ENCODE measurements at regions not wholly inside any gene's neighbourhood (a gene's known extent, or its start where the extent isn't known, plus 50 kb on each side); places are given as distances from the start of the nearest gene placed in this dataset.
"Not testable (repeated sequence)": the region's sequence is repeated elsewhere in the genome, so short reads cannot be mapped to it uniquely, and the experiment has no call there.

DNA sequence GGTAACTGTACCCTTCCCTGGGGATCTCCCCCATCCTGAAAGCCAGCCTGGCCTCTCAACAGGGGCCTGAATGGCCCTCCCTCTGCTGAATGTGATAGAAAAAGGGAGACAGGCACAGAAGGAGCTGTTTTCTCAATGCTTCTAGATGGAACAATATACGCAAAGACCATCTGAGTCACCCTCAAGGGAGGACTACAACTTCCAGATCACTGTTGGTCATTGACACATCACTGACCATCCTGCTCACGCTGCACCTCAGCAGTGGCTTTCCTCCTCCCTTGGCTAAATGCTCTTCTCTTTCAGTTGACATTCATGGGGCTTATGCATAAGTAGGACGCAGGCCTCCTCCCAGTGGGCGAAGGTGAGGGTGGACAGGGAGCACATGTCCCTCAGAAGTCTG is 112.2 kb upstream of the SHB start:
- no peak for DNase-seq

DNA sequence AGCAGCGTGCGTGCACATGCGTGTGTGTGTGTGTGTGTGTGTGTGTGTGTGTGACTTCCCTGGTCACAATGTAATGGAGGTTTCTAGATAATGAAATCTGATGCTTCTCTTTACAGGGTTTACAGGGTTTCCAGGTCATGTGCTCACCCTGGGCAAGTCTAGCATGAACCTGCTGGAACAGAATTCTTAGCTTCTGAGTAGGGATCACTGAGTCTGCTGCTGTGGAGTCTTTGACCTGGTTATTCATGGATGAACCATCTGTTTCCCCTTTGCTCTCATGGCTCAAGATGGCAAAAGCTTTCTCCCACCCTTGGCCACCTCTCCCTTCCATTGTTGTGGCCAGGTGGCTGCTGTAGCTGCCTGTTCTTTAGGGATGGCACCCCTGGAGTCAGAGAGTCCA is 111.6 kb upstream of the SHB start:
- no peak for DNase-seq

GRCh38 chr9:38179965-38180364 is 110.9 kb upstream of the SHB start:
- no peak for DNase-seq

DNA sequence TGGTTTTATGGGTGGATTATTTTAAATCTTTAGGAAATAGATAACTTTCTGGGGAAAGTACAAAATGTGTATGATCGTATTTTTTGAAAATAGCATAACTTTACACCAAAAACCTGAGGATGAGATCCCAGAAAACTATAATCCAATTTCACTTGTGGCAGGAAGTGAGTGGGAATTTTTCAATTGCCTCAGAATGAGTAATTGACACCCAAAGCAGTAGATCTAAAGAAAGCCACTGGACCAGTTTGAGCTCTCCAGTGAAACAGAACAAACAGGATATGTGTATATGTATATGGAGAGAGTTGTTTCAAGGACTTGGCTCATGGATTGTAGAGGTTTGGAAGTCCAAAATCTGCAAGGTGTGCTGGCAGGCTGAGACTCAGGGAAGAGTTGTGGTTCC is 109.2 kb upstream of the SHB start:
- DNase-seq, result no peak

GRCh38 chr9:38177680-38178079 is 108.7 kb upstream of the SHB start:
- DNase-seq, result no peak

GRCh38 chr9:38176251-38176650 is 107.2 kb upstream of the SHB start:
- DNase-seq, result no peak

GRCh38 chr9:38175423-38175822 is 106.4 kb upstream of the SHB start:
- DNase-seq, result no peak

GRCh38 chr9:38172586-38172985 is 103.6 kb upstream of the SHB start:
- DNase-seq, result no peak

DNA sequence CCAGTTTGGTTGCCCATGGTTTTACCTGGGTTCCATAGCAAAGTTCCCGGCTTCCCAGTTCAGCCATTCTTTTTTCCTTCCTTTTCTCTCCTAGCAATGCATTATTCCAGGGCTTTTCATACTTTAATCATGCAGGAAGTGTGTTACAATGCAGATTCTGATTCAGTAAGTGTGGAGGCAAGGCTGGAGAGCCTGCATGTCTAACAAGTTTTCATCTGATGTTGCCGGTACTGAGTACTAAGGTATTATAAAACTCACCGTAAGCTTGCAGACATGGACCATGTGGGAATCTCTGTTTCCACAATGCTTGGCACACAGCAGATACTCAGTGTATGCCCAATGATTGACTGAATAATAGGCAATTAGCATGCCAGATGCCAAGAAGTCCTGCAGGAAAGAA is 102.9 kb upstream of the SHB start:
- no peak for DNase-seq

GRCh38 chr9:38171538-38171884 is 102.5 kb upstream of the SHB start:
- no peak for DNase-seq

GRCh38 chr9:38170763-38171537 is 101.9 kb upstream of the SHB start:
- not testable (repeated sequence) for DNase-seq

DNA sequence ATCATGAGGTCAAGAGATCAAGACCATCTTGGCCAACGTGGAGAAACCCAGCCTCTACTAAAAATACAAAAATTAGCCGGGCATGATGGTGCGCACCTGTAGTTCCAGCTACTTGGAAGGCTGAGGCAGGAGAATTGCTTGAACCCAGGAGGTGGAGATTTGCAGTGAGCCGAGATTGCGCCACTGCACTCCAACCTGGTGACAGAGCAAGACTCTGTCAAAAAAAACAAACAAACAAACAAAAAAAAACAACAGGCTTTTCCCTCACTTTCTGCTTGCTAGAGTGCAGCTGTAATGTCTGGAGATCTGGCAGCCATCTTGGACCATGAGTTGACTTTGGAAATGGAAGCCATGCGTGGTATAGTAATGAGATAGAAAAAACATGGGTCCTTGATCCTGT is 101.1 kb upstream of the SHB start:
- not testable (repeated sequence) for DNase-seq

GRCh38 chr9:38166501-38166900 is 97.5 kb upstream of the SHB start:
- DNase-seq, result no peak

- no peak for DNase-seq
These were observed 95.7 kb upstream of the SHB start for GRCh38 chr9:38164659-38165221.

DNA sequence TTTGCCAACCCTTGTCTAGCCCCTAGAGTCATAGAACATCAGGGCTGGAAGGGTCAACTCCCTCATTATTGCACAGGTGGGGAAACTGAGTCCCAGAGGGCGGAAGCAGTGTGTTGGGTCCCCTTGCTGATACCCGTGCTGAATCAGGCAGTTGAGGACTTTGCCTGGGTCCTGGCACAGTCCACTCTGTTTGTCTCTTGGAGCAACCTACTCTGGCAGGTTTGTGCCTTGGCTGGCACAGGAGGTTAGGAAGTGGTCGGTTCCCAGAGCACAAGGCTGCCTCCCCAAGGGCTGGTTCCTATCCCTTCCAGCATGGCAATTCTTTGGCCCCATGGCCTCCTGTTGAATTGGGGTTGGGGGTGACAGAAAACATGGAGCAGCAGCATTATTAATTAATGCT is 94.5 kb upstream of the SHB start:
- DNase-seq, result no peak

DNA sequence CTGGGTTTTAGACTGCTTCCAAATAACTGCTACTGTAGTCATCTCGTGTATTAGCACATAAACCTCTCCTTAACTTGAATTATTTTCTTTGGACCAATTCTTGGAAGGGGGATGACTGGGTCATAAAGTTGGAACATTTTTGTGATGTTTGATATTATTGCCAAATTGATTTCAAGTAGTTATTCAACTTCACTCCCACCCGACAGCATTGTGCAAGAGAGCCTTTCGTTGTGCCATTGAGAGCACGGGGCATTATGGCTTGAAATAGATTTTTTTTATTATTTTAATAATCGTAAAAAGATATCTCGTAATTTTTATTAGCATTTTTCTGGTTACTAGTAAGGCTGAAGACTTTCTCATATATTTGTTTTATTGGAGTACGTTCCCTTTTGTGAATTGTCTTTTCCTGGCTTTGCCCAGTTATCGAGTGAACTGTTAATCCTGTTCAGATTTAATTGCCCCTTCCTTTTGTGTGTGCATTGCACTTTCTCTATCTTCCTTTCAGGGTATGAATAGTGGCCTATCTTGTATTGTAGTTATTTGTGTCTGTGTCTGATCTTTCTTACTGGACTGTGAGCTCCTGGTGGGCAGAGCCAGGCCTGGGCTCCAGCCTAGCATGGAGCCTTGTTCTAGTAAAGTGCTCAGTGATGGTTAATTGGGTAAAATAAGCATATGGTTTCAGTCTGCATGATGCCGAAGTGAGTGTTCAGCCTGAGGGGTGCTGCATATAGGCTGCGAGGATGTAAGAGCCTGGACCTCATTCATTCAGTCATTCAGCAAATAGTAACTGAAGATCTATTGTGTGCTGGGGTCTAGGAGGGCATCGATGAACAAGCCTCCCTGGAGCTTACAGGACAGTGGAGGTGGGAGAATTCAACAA is 93.5 kb upstream of the SHB start:
- no peak for DNase-seq

DNA sequence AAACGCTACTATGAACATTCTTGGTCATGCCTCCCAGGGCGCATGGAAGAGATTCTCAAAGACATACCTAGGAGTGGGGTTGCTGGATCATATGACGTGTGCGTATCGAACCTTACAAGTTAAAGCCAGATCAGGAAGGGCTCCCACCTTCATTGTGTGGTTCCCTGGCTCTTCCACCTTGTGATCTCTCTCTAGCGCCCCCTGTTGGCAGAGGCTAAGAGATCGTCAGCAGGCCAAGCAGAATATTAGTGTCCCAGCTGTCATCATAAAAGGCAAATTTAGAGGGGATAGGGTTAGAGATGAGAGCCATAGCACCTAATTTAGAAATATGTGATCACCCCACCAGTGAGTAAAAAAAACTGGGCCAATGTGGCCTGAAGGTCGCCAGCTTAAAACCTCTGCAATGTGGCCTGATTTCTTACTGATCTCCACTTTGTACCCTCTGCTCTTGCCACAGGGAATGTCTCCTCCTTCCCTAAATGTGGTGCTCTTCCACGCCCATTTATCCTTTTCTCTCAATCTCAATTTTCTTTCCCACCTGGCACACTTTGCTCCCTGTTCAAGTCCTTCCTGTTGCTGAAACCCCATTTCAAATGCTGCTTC is 91.7 kb upstream of the SHB start:
- peak; percentile 61 for DNase-seq

DNA sequence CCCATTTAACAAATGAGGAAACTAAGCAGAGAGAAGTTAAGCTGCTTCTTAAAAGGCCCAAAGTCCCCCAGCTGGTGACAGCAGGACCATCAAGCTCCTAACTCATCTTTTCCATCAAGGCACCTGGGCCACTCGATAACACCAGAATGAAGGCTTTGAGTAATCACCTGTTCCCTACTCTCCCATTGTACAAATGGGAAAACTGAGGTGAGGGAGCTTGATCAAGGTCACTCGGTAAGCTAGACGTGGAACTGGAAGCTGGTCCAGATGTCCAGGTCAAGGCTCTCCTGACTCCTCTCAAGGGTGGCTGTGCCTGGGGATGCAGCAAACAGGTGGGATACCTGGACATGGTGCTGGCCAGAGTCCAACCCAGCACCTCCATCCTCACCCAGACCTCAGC is 90.6 kb upstream of the SHB start:
- DNase-seq, result no peak

DNA sequence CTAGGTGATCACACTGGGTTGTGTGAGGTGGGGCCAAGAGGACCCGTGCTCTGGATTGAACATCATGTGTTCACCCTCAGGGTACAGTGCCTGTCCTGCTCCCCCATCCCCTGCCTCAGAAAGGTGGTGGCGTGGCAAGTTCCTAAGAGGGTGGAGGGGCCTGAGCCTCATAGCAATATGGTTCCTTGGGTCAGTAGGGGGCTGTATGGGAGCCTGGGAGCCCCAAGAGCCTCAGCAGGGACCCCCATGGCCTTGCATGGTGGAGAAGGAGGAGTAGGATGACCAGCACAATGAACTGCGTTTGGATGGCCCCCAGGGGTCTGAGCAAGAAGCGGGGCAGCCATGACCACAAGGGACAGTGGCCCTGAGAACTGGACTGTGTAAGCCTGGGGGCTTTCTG is 89.6 kb upstream of the SHB start:
- DNase-seq, result no peak

DNA sequence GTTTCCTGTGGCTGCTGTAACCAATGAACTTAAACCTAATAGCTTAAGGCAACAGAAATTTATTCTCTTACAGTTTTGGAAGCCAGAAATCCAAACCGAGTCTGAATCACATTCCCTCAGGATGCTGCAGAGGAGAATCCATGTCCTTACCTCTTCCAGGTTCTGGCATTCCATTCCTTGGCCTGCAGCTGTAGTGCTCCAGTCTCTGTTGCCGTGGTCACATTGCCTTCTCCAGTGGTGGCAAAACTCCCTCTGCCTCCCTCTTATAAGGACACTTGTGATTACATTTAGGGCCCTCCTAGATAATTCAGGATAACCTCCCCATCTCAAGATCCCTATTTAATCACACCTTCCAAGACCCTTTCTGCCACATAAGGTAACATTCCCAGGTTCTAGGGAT is 88.7 kb upstream of the SHB start:
- DNase-seq, result no peak

DNA sequence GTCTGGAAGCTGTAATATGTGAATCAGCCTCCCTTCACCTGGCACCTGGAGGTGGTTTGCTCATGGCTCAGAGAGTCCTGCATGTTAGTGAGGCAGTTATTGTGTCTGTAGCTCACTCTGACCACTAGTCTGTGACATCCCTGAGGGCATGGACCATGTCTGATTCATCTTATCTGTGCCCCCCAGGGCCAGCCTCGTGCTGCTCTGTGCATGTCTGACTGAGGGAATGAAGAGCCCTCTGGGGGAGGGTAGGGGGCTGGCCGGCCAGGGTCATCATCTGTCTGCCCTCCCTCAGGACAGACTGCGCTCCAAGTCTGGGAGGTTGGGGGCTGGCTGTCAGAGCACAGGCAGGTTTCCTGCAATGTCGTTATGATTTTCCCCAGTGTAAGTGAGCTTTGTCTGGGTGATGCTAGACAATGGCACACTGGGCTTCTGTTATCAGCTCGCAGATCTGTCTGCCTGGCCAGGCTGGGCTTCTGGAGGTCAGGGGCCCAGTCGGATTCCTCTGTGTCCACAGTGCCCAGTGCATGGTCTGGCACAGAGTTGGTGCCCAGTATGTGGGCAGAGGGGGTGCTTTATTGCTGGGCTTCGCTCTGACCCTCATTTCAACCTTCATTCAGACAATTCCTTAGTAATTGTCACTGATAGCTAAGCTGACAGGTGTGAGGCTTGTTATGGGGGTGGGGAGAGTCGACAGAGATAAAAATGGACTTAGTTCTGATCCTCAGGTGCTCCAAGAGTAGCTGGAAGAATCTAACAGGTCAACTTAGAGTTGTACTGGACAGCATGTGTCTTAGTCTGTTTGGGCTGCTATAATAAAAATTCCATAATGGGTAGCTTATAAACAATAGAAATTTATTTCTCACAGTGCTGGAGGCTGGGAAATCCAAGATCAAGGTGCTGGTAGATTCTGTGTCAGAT is 85.7 kb upstream of the SHB start:
- DNase-seq, result no peak

DNA sequence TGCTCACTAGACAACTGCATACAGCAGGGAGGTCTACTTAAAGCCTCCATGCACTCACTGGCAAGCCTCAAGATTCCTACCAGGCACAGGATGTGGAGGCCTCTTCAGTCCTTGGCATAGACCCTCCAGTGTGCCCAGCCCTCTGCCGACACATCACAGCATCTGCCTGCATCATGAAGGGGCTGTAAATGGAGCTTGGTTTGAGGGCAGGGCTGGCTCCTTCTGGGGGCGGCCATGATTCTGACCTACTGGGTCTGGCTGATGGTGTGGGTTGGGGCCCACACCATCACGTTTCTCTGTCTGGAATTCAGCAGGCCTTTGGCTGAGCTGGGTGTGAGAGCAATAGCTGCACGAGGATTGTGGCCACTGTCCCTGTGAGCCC is 84.9 kb upstream of the SHB start:
- no peak for DNase-seq

Data from activated naive CD4-positive, alpha-beta T cell treated with anti-CD3 and anti-CD28 coated beads, Interleukin-2, amount 50 U/mL, for 16 hours (primary cell).